Prostate gland (tissue), 2 donors: ENCODE measurements at regions not wholly inside any gene's neighbourhood (a gene's known extent, or its start where the extent isn't known, plus 50 kb on each side); places are given as distances from the start of the nearest gene placed in this dataset.

Experiments
- DNase-seq: peaks from one replicate; pipeline ENCODE4 v3.0.0-alpha.2; 2019; ENCODE audit warnings: low spot score
- H3K27ac ChIP-seq, 2 donors: fragments of 200-600 bp; sonication (generic); 2 replicates each; pipeline ENCODE4 v1.5.1; 2017 to 2019
- H3K27me3 ChIP-seq: fragments of 200-600 bp; sonication (generic); replicated peaks from 2 replicates; pipeline ENCODE4 v1.5.1; 2019; ENCODE audit not compliant: insufficient read depth
- H3K36me3 ChIP-seq, 2 donors: fragments of 200-600 bp; sonication (generic); 1 replicate in 1 of 2; 2 replicates in 1 of 2; pipeline versions ENCODE4 v1.5.1 to v1.8.1; 2017 to 2019
- H3K4me1 ChIP-seq: fragments of 200-600 bp; sonication (generic); replicated peaks from 2 replicates; pipeline ENCODE4 v1.5.1; 2019
- H3K4me3 ChIP-seq, 2 donors: fragments of 200-600 bp; sonication (generic); 2 replicates each; pipeline ENCODE4 v1.5.1; 2017 to 2019
- H3K9me3 ChIP-seq: fragments of 200-600 bp; sonication (generic); 2 replicates; pipeline ENCODE4 v1.5.1; 2017
- CTCF ChIP-seq, 4 experiments: fragments of 200-600 bp in 2 of 4; fragments of 450-650 bp in 2 of 4; sonication (generic) in 2 of 4; IDR thresholded peaks; 1 replicate in 3 of 4; 2 replicates in 1 of 4; pipeline ENCODE4 v1.5.1; 2016 to 2019; ENCODE audit warnings: antibody characterized with exemption in 4 of 4, mild to moderate bottlenecking in 2 of 4, moderate library complexity in 2 of 4
- POLR2A ChIP-seq: fragments of 450-650 bp; IDR thresholded peaks from one replicate; pipeline ENCODE4 v1.6.1; 2016; ENCODE audit warnings: antibody characterized with exemption, mild to moderate bottlenecking
- POLR2AphosphoS5 ChIP-seq: sonication (generic); formaldehyde crosslinking; IDR thresholded peaks from one replicate; pipeline ENCODE4 v1.6.1; 2017; ENCODE audit warnings: antibody characterized with exemption
- WGBS: methylation state at CpG from one replicate; pipeline ENCODE4 v1.1.5; 2018; 5-methylcytosine and 5-hydroxymethylcytosine counted together
- intact Hi-C: fragments of 100-400 bp; cut with DNase I; formaldehyde crosslinking; loops from one replicate; pipeline ENCODE4 v1.14.2; 2022

- no peak for TF ChIP-seq CTCF (IDR thresholded peaks at IDR 0.05)
- no peaks in the 10 kb centered on the region for H3K27me3 ChIP-seq
- H3K4me3 ChIP-seq = no peak overlapping the region
- H3K4me1 ChIP-seq = no peaks in the 10 kb centered on the region
- intact Hi-C loops = no loop called here
- DNase-seq = no peak
- no peaks in the 10 kb centered on the region for H3K9me3 ChIP-seq
- H3K27ac ChIP-seq = no peak overlapping the region
- WGBS = 58% methylated on average over 2 of the region's 2 CpGs
- H3K36me3 ChIP-seq = no peaks in the 10 kb centered on the region
Observed at GRCh38 chr10:25804505-25804904, 129.5 kb upstream of the MYO3A start.

GRCh38 chr10:25805986-25806385 lies 128.0 kb upstream of the MYO3A start:
- DNase-seq = no peak
- H3K9me3 ChIP-seq = no peaks in the 10 kb centered on the region
- no peak overlapping the region for H3K4me3 ChIP-seq
- 85% methylated on average over 9 of the region's 9 CpGs for WGBS
- no peak overlapping the region for H3K27ac ChIP-seq
- H3K27me3 ChIP-seq = no peaks in the 10 kb centered on the region
- TF ChIP-seq POLR2A = no peak
- no peak for TF ChIP-seq POLR2AphosphoS5
- TF ChIP-seq CTCF (IDR thresholded peaks at IDR 0.05) = no peak
- intact Hi-C loops = no loop called here
- H3K4me1 ChIP-seq = no peaks in the 10 kb centered on the region
- no peaks in the 10 kb centered on the region for H3K36me3 ChIP-seq

- TF ChIP-seq POLR2A = no peak
- no peak for TF ChIP-seq CTCF (IDR thresholded peaks at IDR 0.05)
- TF ChIP-seq POLR2AphosphoS5 = no peak
- no peak for DNase-seq
- intact Hi-C loops = no loop called here
- 59% methylated on average over 5 of the region's 5 CpGs for WGBS
- no peaks in the 10 kb centered on the region for H3K27me3 ChIP-seq
- no peaks in the 10 kb centered on the region for H3K9me3 ChIP-seq
- no peaks in the 10 kb centered on the region for H3K36me3 ChIP-seq
- no peak overlapping the region for H3K27ac ChIP-seq
- H3K4me1 ChIP-seq = no peaks in the 10 kb centered on the region
- no peak overlapping the region for H3K4me3 ChIP-seq
Observed at GRCh38 chr10:25808372-25808771, 125.7 kb upstream of the MYO3A start.

- H3K4me1 ChIP-seq = no peaks in the 10 kb centered on the region
- 74% methylated on average over 5 of the region's 5 CpGs for WGBS
- H3K27me3 ChIP-seq = no peaks in the 10 kb centered on the region
- no peaks in the 10 kb centered on the region for H3K36me3 ChIP-seq
- no peak for TF ChIP-seq POLR2A
- TF ChIP-seq POLR2AphosphoS5 = no peak
- no peak for TF ChIP-seq CTCF (IDR thresholded peaks at IDR 0.05)
- no peaks in the 10 kb centered on the region for H3K9me3 ChIP-seq
- no peak overlapping the region for H3K27ac ChIP-seq
- H3K4me3 ChIP-seq = no peak overlapping the region
- no peak for DNase-seq
- intact Hi-C loops = no loop called here
Observed at GRCh38 chr10:25811052-25811685, 122.9 kb upstream of the MYO3A start.

GRCh38 chr10:25813511-25813910 lies 120.5 kb upstream of the MYO3A start:
- Histone ChIP-seq H3K27ac (no peak overlapping the region), H3K36me3 (no peaks in the 10 kb centered on the region), H3K27me3 (no peaks in the 10 kb centered on the region), H3K9me3 (no peaks in the 10 kb centered on the region), H3K4me1 (no peaks in the 10 kb centered on the region), H3K4me3 (no peak overlapping the region)
- 63% methylated on average over 3 of the region's 3 CpGs for WGBS
- intact Hi-C loops = no loop called here
- no peak for DNase-seq
- no peak for TF ChIP-seq POLR2AphosphoS5
- no peak for TF ChIP-seq POLR2A
- no peak for TF ChIP-seq CTCF (IDR thresholded peaks at IDR 0.05)
